PFSK-1 (cell line): ENCODE measurements at regions not wholly inside any gene's neighbourhood (a gene's known extent, or its start where the extent isn't known, plus 50 kb on each side); places are given as distances from the start of the nearest gene placed in this dataset.

ENCODE experiments used
- FOXP2 ChIP-seq: optimal IDR thresholded peaks from 2 replicates; pipeline ENCODE3; 2011; ENCODE audit warnings: borderline replicate concordance, control low read depth, inconsistent platforms; ENCODE audit not compliant: insufficient read depth; ENCODE audit errors: extremely low read length, extremely low read depth
- POLR2AphosphoS5 ChIP-seq: IDR thresholded peaks from 2 replicates; pipeline ENCODE4 v1.6.1; 2012; ENCODE audit warnings: low read depth, mild to moderate bottlenecking, control low read depth, low read length, moderate library complexity
- REST ChIP-seq, 2 experiments: IDR thresholded peaks; 2 replicates each; pipeline versions ENCODE4 v1.6.1 to v1.8.0; 2011 to 2012; ENCODE audit warnings: low read depth in 2 of 2, low read length in 2 of 2, control low read depth in 1 of 2, inconsistent platforms in 1 of 2, mild to moderate bottlenecking in 1 of 2, moderate library complexity in 1 of 2; ENCODE audit not compliant: insufficient read depth in 1 of 2
- SIN3A ChIP-seq: IDR thresholded peaks from 2 replicates; pipeline ENCODE4 v1.6.1; 2012; ENCODE audit warnings: mild to moderate bottlenecking, low read length, moderate library complexity, borderline replicate concordance; ENCODE audit not compliant: insufficient read depth
- TAF1 ChIP-seq: IDR thresholded peaks from 2 replicates; pipeline ENCODE4 v1.6.1; 2012; ENCODE audit warnings: low read length, control low read depth, borderline replicate concordance; ENCODE audit not compliant: insufficient read depth

- no peak for TF ChIP-seq SIN3A
- TF ChIP-seq REST (IDR thresholded peaks at IDR 0.05; ENCODE audit: insufficient read depth in 1 of 2, low read depth in 2 of 2, low read length in 2 of 2): no peak
- no peak for TF ChIP-seq POLR2AphosphoS5
- TF ChIP-seq TAF1: no peak
- TF ChIP-seq FOXP2: no peak
Observed at GRCh38 chr16:80151722-80152111, 389.1 kb upstream of the DYNLRB2 start.

- no peak for TF ChIP-seq POLR2AphosphoS5
- TF ChIP-seq REST (IDR thresholded peaks at IDR 0.05; ENCODE audit: insufficient read depth in 1 of 2, low read depth in 2 of 2, low read length in 2 of 2): no peak
- no peak for TF ChIP-seq SIN3A
- no peak for TF ChIP-seq FOXP2
- TF ChIP-seq TAF1: no peak
Observed at GRCh38 chr16:80150978-80151721, 389.6 kb upstream of the DYNLRB2 start.

- no peak for TF ChIP-seq TAF1
- no peak for TF ChIP-seq POLR2AphosphoS5
Observed at GRCh38 chr16:80148826-80149225, 392.0 kb upstream of the DYNLRB2 start.

GRCh38 chr16:80147026-80147655 lies 393.7 kb upstream of the DYNLRB2 start:
- TF ChIP-seq TAF1 (no peak), SIN3A (no peak), FOXP2 (no peak), POLR2AphosphoS5 (no peak), REST (IDR thresholded peaks at IDR 0.05; ENCODE audit: insufficient read depth in 1 of 2, low read depth in 2 of 2, low read length in 2 of 2) (no peak)

GRCh38 chr16:80144191-80144590 lies 396.6 kb upstream of the DYNLRB2 start:
- TF ChIP-seq REST (IDR thresholded peaks at IDR 0.05; ENCODE audit: insufficient read depth in 1 of 2, low read depth in 2 of 2, low read length in 2 of 2): no peak
- no peak for TF ChIP-seq TAF1
- no peak for TF ChIP-seq SIN3A
- no peak for TF ChIP-seq FOXP2
- TF ChIP-seq POLR2AphosphoS5: no peak
